Smooth muscle cell (in vitro differentiated cells): ENCODE measurements at regions not wholly inside any gene's neighbourhood (a gene's known extent, or its start where the extent isn't known, plus 50 kb on each side); places are given as distances from the start of the nearest gene placed in this dataset.
A peak's percentile ranks its signal among the peaks of the same experiment; 100 is the strongest.

Experiments
- DNase-seq: peaks from one replicate; lab custom pipeline; 2025; ENCODE audit not compliant: unreplicated experiment; lab: John Stamatoyannopoulos, UW
- H2AFZ ChIP-seq: fragments of 200-600 bp; sonication (generic); 2 replicates; pipeline ENCODE4 v1.6.0; 2016; ENCODE audit warnings: antibody characterized with exemption, low read depth, mild to moderate bottlenecking
- H3F3A ChIP-seq: fragments of 200-600 bp; sonication (generic); 2 replicates; pipeline ENCODE4 v1.6.0; 2017; ENCODE audit warnings: antibody characterized with exemption, low read depth
- H3K27ac ChIP-seq: fragments of 200-600 bp; sonication (generic); 2 replicates; pipeline ENCODE4 v1.5.1; 2016; ENCODE audit warnings: low read depth, mild to moderate bottlenecking
- H3K27me3 ChIP-seq: fragments of 200-600 bp; sonication (generic); 2 replicates; pipeline ENCODE4 v1.6.1; 2016; ENCODE audit warnings: low read depth, mild to moderate bottlenecking
- H3K36me3 ChIP-seq: fragments of 200-600 bp; sonication (generic); 2 replicates; pipeline ENCODE4 v1.5.1; 2016; ENCODE audit warnings: low read depth
- H3K4me1 ChIP-seq: fragments of 200-600 bp; sonication (generic); 2 replicates; pipeline ENCODE4 v1.5.1; 2016; ENCODE audit warnings: low read depth
- H3K4me2 ChIP-seq: fragments of 200-600 bp; sonication (generic); 2 replicates; pipeline ENCODE4 v1.6.0; 2016; ENCODE audit warnings: mild to moderate bottlenecking
- H3K4me3 ChIP-seq: fragments of 200-600 bp; sonication (generic); 2 replicates; pipeline ENCODE4 v1.5.1; 2016; ENCODE audit warnings: mild to moderate bottlenecking
- H3K79me2 ChIP-seq: fragments of 200-600 bp; sonication (generic); 2 replicates; pipeline ENCODE4 v1.6.0; 2016; ENCODE audit warnings: low read depth, mild to moderate bottlenecking
- H3K9ac ChIP-seq: fragments of 200-600 bp; sonication (generic); 2 replicates; pipeline ENCODE4 v1.6.0; 2016; ENCODE audit warnings: low read depth
- H3K9me3 ChIP-seq: fragments of 200-600 bp; sonication (generic); replicated peaks from 2 replicates; pipeline ENCODE4 v1.5.1; 2016; ENCODE audit warnings: low read depth
- H4K20me1 ChIP-seq: fragments of 200-600 bp; sonication (generic); 2 replicates; pipeline ENCODE4 v1.6.0; 2016; ENCODE audit warnings: low read depth
- WGBS: methylation state at CpG from one replicate; pipeline ENCODE4 v1.1.7; 2016; ENCODE audit warnings: low lambda C conversion rate; 5-methylcytosine and 5-hydroxymethylcytosine counted together
- TF ChIP-seq, protein P1 (sequence below): fragments of 200-600 bp; sonication (generic); IDR thresholded peaks from 2 replicates; pipeline ENCODE4 v1.5.1; 2017; ENCODE audit warnings: borderline replicate concordance, mild to moderate bottlenecking, antibody characterized with exemption; ENCODE audit not compliant: insufficient read depth, poor library complexity, severe bottlenecking

DNA sequence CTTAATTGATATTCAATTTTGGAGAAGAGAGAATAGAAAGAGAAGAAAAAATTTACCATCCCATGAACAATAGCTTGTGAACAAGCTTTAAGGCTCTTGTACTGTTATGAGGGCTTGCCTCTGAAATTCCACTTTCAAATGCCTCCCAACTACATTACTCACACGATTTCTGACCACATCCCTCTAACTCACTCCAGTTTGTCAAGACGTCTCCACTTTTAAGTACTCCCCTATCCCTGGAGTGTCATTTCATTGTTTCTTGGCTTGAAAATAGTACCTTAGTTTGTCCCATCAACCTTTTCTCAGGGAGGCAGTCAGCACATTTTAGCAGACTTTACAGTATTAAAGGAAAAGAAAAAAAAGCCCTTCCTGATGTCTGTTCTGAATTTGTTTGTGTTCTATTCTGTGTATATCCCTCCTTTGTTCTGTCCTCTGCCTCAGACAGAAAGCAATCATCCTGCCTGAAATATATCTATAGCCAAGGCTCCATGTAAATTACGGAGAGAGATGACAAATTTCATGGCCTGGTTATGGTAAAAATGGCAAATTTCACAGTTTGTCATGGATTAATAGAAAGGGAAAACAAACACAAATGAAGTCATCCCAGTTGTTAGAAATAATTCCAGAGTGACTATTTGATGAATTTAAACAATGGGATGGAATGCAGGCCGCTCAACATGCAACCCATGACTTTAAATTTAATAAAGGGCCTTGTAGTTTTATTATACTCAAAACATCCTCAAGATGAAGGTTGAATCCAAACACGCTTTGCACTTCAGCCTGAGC lies 228.8 kb downstream of the ETAA1 start:
- peak overlapping the region; percentile 40 for H3K27ac ChIP-seq
- no peaks in the 10 kb centered on the region for H3K79me2 ChIP-seq
- no peaks in the 10 kb centered on the region for H4K20me1 ChIP-seq
- H3K9me3 ChIP-seq: no peaks in the 10 kb centered on the region
- DNase-seq: no peak
- 70% methylated on average over 5 of the region's 5 CpGs for WGBS
- H3K27me3 ChIP-seq: peaks cover 4% of the 10 kb centered on the region
- no peak overlapping the region for H3K4me2 ChIP-seq
- no peaks in the 10 kb centered on the region for H3K36me3 ChIP-seq
- H3F3A ChIP-seq: no peaks in the 10 kb centered on the region
- H3K9ac ChIP-seq: peak overlapping the region; percentile 14
- H3K4me1 ChIP-seq: peaks cover 18% of the 10 kb centered on the region
- no peak overlapping the region for H2AFZ ChIP-seq
- H3K4me3 ChIP-seq: no peak overlapping the region
- TF ChIP-seq, protein P1, sequence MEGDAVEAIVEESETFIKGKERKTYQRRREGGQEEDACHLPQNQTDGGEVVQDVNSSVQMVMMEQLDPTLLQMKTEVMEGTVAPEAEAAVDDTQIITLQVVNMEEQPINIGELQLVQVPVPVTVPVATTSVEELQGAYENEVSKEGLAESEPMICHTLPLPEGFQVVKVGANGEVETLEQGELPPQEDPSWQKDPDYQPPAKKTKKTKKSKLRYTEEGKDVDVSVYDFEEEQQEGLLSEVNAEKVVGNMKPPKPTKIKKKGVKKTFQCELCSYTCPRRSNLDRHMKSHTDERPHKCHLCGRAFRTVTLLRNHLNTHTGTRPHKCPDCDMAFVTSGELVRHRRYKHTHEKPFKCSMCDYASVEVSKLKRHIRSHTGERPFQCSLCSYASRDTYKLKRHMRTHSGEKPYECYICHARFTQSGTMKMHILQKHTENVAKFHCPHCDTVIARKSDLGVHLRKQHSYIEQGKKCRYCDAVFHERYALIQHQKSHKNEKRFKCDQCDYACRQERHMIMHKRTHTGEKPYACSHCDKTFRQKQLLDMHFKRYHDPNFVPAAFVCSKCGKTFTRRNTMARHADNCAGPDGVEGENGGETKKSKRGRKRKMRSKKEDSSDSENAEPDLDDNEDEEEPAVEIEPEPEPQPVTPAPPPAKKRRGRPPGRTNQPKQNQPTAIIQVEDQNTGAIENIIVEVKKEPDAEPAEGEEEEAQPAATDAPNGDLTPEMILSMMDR: no peak

DNA sequence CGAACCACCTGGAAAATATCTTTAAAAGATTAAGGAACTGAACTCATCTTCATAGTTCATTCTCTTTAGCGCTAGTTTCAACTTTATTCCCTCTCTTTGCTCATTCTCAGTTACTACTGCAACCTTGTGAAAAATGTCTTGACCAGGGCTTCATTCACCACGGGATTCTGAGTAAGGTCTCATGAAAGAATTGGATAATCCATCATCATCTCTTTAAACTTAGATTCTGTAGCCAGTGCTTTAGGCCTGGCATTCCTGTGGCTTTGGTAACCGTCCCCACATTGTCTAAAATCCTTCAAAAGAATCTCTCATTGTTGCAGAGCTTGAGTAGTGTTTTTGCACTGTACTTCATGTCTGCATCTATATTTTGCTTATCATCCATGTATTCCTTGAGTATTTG lies 229.5 kb downstream of the ETAA1 start:
- peak overlapping the region; percentile 1 for H3K4me2 ChIP-seq
- no peak for DNase-seq
- TF ChIP-seq, protein P1: no peak

GRCh38 chr2:67627456-67628207 lies 230.5 kb downstream of the ETAA1 start:
- H3K9me3 ChIP-seq: no peaks in the 10 kb centered on the region
- peaks cover 18% of the 10 kb centered on the region for H3K4me1 ChIP-seq
- H3K27ac ChIP-seq: no peak overlapping the region
- no peak overlapping the region for H3K4me2 ChIP-seq
- 91% methylated on average over 3 of the region's 3 CpGs for WGBS
- no peak overlapping the region for H2AFZ ChIP-seq
- H3K36me3 ChIP-seq: no peaks in the 10 kb centered on the region
- H4K20me1 ChIP-seq: no peaks in the 10 kb centered on the region
- DNase-seq: no peak
- H3F3A ChIP-seq: no peaks in the 10 kb centered on the region
- no peaks in the 10 kb centered on the region for H3K79me2 ChIP-seq
- no peak overlapping the region for H3K4me3 ChIP-seq
- peaks cover 4% of the 10 kb centered on the region for H3K27me3 ChIP-seq
- TF ChIP-seq, protein P1: no peak
- no peak overlapping the region for H3K9ac ChIP-seq

More for the DNA sequence above, 229.5 kb downstream of the ETAA1 start:
- H3K9ac ChIP-seq: no peak overlapping the region
- 54% methylated on average over 4 of the region's 4 CpGs for WGBS
- H2AFZ ChIP-seq: no peak overlapping the region
- no peaks in the 10 kb centered on the region for H3F3A ChIP-seq
- no peak overlapping the region for H3K4me3 ChIP-seq
- peaks cover 4% of the 10 kb centered on the region for H3K27me3 ChIP-seq
- no peaks in the 10 kb centered on the region for H3K79me2 ChIP-seq
- no peaks in the 10 kb centered on the region for H3K36me3 ChIP-seq
- peak overlapping the region; percentile 3 for H3K27ac ChIP-seq
- peaks cover 18% of the 10 kb centered on the region for H3K4me1 ChIP-seq
- H3K9me3 ChIP-seq: no peaks in the 10 kb centered on the region
- H4K20me1 ChIP-seq: no peaks in the 10 kb centered on the region
